Suprapubic skin (tissue), 4 donors: ENCODE measurements at regions not wholly inside any gene's neighbourhood (a gene's known extent, or its start where the extent isn't known, plus 50 kb on each side); places are given as distances from the start of the nearest gene placed in this dataset.
A peak's percentile ranks its signal among the peaks of the same experiment; 100 is the strongest.
"Not testable (repeated sequence)": the region's sequence is repeated elsewhere in the genome, so short reads cannot be mapped to it uniquely, and the experiment has no call there.

Source experiments
- DNase-seq, 2 donors: peaks; one replicate each; pipeline ENCODE4 v3.0.0-alpha.2; 2019; ENCODE audit warnings: low spot score in 2 of 2
- H3K27ac ChIP-seq: fragments of 200-600 bp; sonication (generic); one replicate; pipeline ENCODE4 v1.5.1; 2019
- H3K27me3 ChIP-seq: fragments of 200-600 bp; sonication (generic); one replicate; pipeline ENCODE4 v1.5.1; 2019
- H3K36me3 ChIP-seq: fragments of 200-600 bp; sonication (generic); one replicate; pipeline ENCODE4 v1.5.1; 2019
- H3K4me1 ChIP-seq: fragments of 200-600 bp; sonication (generic); one replicate; pipeline ENCODE4 v1.5.1; 2019
- H3K4me3 ChIP-seq: fragments of 200-600 bp; sonication (generic); one replicate; pipeline ENCODE4 v1.5.1; 2019; ENCODE audit warnings: mild to moderate bottlenecking
- H3K9me3 ChIP-seq: fragments of 200-600 bp; sonication (generic); one replicate; pipeline ENCODE4 v1.5.1; 2019
- CTCF ChIP-seq, 2 donors: fragments of 200-600 bp in 1 of 2; fragments of 450-650 bp in 1 of 2; sonication (generic) in 1 of 2; IDR thresholded peaks; one replicate each; pipeline ENCODE4 v1.5.1; 2016 to 2019; ENCODE audit warnings: antibody characterized with exemption in 2 of 2, mild to moderate bottlenecking in 1 of 2, moderate library complexity in 1 of 2
- EP300 ChIP-seq: sonication (generic); formaldehyde crosslinking; IDR thresholded peaks from one replicate; pipeline ENCODE4 v1.6.1; 2017; ENCODE audit warnings: antibody characterized with exemption
- POLR2A ChIP-seq, 2 donors: fragments of 450-650 bp; IDR thresholded peaks; one replicate each; pipeline ENCODE4 v1.6.1; 2017; ENCODE audit warnings: antibody characterized with exemption in 2 of 2, mild to moderate bottlenecking in 2 of 2, moderate library complexity in 2 of 2
- POLR2AphosphoS5 ChIP-seq, 3 donors: sonication (generic); formaldehyde crosslinking; IDR thresholded peaks; one replicate each; pipeline ENCODE4 v1.6.1; 2017; ENCODE audit warnings: antibody characterized with exemption in 3 of 3
- WGBS: methylation state at CpG from one replicate; pipeline ENCODE4 v1.1.5; 2018; 5-methylcytosine and 5-hydroxymethylcytosine counted together

- H3K4me3 ChIP-seq, result no peak overlapping the region
- no peaks in the 10 kb centered on the region for H3K9me3 ChIP-seq
- TF ChIP-seq CTCF (IDR thresholded peaks at IDR 0.05) (no peak), POLR2A (IDR thresholded peaks at IDR 0.05) (no peak), EP300 (no peak), POLR2AphosphoS5 (IDR thresholded peaks at IDR 0.05) (no peak)
- H3K36me3 ChIP-seq, result peaks cover 23% of the 10 kb centered on the region
- H3K27me3 ChIP-seq, result no peaks in the 10 kb centered on the region
- no peak overlapping the region for H3K27ac ChIP-seq
- 93% methylated on average over 5 of the region's 5 CpGs for WGBS
- no peaks in the 10 kb centered on the region for H3K4me1 ChIP-seq
- DNase-seq, result no peak
Measured at GRCh38 chr7:128591705-128592104, 80.4 kb upstream of the GARIN1A start.

GRCh38 chr7:128592209-128592608 is 79.9 kb upstream of the GARIN1A start:
- not testable (repeated sequence) for H3K9me3 ChIP-seq, H3K27ac ChIP-seq, DNase-seq, H3K4me1 ChIP-seq, H3K27me3 ChIP-seq, H3K4me3 ChIP-seq
- peaks cover 24% of the 10 kb centered on the region for H3K36me3 ChIP-seq
- WGBS, result 100% methylated on average over 2 of the region's 3 CpGs

- not testable (repeated sequence) for H3K27ac ChIP-seq, H3K4me3 ChIP-seq, H3K4me1 ChIP-seq, H3K9me3 ChIP-seq, H3K27me3 ChIP-seq, DNase-seq
- 88% methylated on average over 6 of the region's 6 CpGs for WGBS
- peaks cover 24% of the 10 kb centered on the region for H3K36me3 ChIP-seq
Measured at GRCh38 chr7:128594061-128594460, 78.0 kb upstream of the GARIN1A start.

- peaks cover 30% of the 10 kb centered on the region for H3K36me3 ChIP-seq
- H3K9me3 ChIP-seq, H3K4me3 ChIP-seq, H3K27me3 ChIP-seq, H3K27ac ChIP-seq, DNase-seq, H3K4me1 ChIP-seq: not testable (repeated sequence)
- 84% methylated on average over 8 of the region's 8 CpGs for WGBS
Measured at GRCh38 chr7:128596336-128597128, 75.6 kb upstream of the GARIN1A start.

GRCh38 chr7:128598946-128599345 is 73.1 kb upstream of the GARIN1A start:
- H3K36me3 ChIP-seq, result peaks cover 14% of the 10 kb centered on the region
- DNase-seq, H3K4me1 ChIP-seq, H3K9me3 ChIP-seq, H3K27me3 ChIP-seq, H3K27ac ChIP-seq, H3K4me3 ChIP-seq: not testable (repeated sequence)
- 41% methylated on average over 5 of the region's 5 CpGs for WGBS

- not testable (repeated sequence) for H3K27ac ChIP-seq, H3K27me3 ChIP-seq, H3K36me3 ChIP-seq, H3K4me1 ChIP-seq, H3K9me3 ChIP-seq, DNase-seq
- peak overlapping the region; percentile 15 for H3K4me3 ChIP-seq
- peak; percentile 24 to 54 for TF ChIP-seq CTCF (IDR thresholded peaks at IDR 0.05)
- WGBS, result 4% methylated on average over 6 of the region's 6 CpGs
Measured at GRCh38 chr7:128608678-128609421, 63.2 kb upstream of the GARIN1A start.

- not testable (repeated sequence) for DNase-seq, H3K4me3 ChIP-seq, H3K4me1 ChIP-seq, H3K9me3 ChIP-seq, H3K27ac ChIP-seq, H3K27me3 ChIP-seq
- 91% methylated on average over 3 of the region's 3 CpGs for WGBS
- H3K36me3 ChIP-seq, result peaks cover 31% of the 10 kb centered on the region
Measured at GRCh38 chr7:128613366-128613765, 58.7 kb upstream of the GARIN1A start.

GRCh38 chr7:128614812-128615211 is 57.3 kb upstream of the GARIN1A start:
- peaks cover 46% of the 10 kb centered on the region for H3K36me3 ChIP-seq
- not testable (repeated sequence) for H3K27me3 ChIP-seq, H3K27ac ChIP-seq, H3K9me3 ChIP-seq, H3K4me3 ChIP-seq, H3K4me1 ChIP-seq, DNase-seq
- 85% methylated on average over 2 of the region's 2 CpGs for WGBS

- not testable (repeated sequence) for H3K4me3 ChIP-seq, H3K27me3 ChIP-seq, H3K9me3 ChIP-seq, H3K27ac ChIP-seq, DNase-seq, H3K4me1 ChIP-seq
- H3K36me3 ChIP-seq, result peaks cover 55% of the 10 kb centered on the region
- 97% methylated on average over 4 of the region's 4 CpGs for WGBS
Measured at GRCh38 chr7:128616799-128617198, 55.3 kb upstream of the GARIN1A start.
